NB4 (cell line): ENCODE measurements at regions not wholly inside any gene's neighbourhood (a gene's known extent, or its start where the extent isn't known, plus 50 kb on each side); places are given as distances from the start of the nearest gene placed in this dataset.
"Not testable (repeated sequence)": the region's sequence is repeated elsewhere in the genome, so short reads cannot be mapped to it uniquely, and the experiment has no call there.

Source experiments
- CTCF ChIP-seq: IDR thresholded peaks from one replicate; pipeline ENCODE4 v1.5.1; 2012; ENCODE audit warnings: low read depth, low read length
- POLR2A ChIP-seq: IDR thresholded peaks from 2 replicates; pipeline ENCODE4 v1.6.1; 2011; ENCODE audit warnings: mild to moderate bottlenecking; ENCODE audit not compliant: insufficient read length; ENCODE audit errors: extremely low read depth

GRCh38 chr1:70834365-70834764 lies 213.3 kb downstream of the PTGER3 start:
- TF ChIP-seq POLR2A, CTCF: not testable (repeated sequence)
